Stromal cell of bone marrow (primary cell): ENCODE measurements at regions not wholly inside any gene's neighbourhood (a gene's known extent, or its start where the extent isn't known, plus 50 kb on each side); places are given as distances from the start of the nearest gene placed in this dataset.
"Not testable (repeated sequence)": the region's sequence is repeated elsewhere in the genome, so short reads cannot be mapped to it uniquely, and the experiment has no call there.

ENCODE experiments used
- DNase-seq: peaks from one replicate; pipeline ENCODE4 v3.0.0-alpha.2; 2012; ENCODE audit warnings: low read depth

DNA sequence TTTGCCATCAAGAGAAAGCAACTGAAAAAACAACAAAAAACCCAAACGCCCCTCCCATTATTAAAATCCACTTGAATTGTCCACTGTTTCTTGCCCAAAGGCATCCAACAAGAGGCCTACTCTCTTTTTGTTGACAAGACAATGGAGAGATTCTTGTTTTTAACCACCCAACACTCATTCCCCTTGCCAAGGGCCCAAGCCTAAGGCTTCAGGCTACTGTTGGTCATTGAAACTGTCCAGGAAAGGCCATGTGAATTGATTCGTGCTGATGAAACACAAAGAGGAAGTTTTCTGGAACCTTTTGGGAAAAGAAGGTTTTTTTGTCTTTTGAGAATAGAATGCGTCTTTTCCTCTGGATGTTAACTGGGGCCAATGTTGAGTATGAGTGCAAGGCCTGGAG is 157.4 kb upstream of the PFN2 start:
- no peak for DNase-seq

DNA sequence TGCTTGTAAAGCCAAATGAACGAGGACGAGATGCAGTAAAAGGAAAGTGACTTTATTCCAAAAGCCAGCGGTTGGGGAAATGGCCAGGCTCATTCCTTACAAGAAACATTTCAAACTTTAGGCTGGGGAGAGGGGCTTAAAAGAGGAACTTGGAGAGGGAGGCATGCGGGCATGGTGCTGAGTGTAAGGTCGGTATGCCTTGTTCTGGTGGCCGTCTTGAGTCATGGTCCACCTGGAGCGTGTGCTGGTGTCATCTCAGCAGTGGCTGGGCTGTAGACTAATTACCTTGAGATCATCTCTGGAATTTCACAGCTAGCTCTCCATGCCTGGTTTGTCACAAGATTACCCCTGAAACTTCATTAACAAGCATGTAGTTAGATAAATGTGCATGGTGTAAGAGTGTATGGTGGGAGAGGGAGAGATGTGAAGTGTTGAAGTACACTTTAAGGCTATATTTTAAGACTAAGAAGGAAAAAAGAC is 156.4 kb upstream of the PFN2 start:
- DNase-seq = no peak

DNA sequence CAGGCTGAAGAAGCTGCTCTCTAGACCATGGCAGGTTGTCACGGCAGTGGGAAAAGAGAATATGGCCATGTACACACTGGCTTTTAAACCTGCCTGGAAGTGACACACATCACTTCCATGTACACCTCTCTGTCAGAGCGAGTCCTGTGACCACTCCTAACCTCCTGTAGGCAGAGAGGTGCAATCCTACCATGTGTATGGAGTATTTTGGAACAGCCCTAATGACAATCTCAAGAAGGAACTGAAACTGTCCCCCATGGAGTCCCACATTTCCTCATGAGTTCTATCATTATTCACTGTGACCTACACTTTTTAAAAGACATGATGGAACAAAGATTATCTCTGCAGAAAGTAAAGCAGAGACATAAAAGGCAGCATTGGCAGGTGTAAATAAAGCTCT is 153.4 kb upstream of the PFN2 start:
- DNase-seq = no peak

DNA sequence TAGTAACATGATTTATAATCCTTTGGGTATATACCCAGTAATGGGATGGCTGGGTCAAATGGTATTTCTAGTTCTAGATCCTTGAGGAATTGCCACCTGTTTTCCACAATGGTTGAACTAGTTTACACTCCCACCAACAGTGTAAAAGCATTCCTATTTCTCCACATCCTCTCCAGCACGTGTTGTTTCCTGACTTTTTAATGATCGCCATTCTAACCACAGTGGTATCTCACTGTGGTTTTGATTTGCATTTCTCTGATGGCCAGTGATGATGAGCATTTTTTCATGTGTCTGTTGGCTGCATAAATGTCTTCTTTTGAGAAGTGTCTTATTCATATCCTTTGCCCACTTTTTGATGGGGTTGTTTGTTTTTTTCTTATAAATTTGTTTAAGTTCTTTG is 152.6 kb upstream of the PFN2 start:
- not testable (repeated sequence) for DNase-seq

DNA sequence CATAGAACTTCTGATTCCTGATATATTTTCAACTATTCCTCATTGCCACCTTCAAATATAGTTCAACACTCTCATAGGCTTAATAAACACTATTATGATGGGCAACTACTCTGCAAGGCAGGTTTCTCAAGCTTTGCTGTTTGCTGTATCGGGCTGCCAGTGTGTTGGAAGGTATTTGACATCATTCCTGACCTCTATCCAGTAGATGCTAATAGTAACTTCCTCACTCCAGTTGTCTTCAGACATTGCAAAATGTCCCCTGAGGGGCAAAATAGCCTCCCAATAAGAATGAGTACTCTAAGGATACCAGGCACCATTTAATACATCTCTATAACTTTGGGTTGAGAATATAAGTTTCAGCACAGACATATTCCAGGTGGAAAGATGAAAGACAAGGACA is 147.5 kb upstream of the PFN2 start:
- DNase-seq = no peak

DNA sequence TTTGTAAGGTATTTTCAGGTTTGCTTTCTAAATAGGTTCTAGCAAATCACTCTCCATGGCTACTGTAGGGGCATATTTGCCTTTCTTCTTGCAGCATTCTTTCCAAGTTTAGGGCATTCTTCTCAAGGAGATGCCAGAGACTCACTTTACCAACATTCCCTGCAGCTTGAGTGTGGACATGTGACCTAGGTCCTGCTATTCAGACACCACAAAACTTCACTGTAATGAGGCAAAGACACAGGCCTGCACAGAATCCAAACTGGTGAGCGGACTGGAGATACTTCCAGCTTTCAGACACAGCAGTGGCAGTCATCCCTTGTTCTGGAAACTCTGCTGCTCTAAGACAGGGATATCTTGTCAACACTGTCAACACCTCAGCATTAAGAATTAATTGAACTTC is 146.4 kb upstream of the PFN2 start:
- DNase-seq = no peak

DNA sequence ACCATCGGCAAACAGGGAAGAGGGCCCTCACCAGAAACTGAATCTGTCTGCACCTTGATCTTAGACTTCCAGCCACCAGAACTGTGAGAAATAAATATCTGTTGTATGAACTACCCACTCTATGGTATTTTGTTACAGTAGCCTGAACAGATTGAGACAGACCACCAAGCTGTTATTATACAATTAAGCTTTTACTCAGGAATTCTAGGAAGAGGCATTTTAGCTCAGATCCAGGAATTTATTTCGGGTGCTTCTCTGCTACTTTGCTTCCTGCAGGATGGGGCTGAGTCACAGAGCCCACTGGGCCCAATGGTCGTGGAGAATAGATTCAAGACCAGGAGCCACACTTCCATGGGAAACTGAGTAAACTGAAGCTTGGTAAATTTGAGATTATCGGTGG is 145.5 kb upstream of the PFN2 start:
- DNase-seq = no peak

DNA sequence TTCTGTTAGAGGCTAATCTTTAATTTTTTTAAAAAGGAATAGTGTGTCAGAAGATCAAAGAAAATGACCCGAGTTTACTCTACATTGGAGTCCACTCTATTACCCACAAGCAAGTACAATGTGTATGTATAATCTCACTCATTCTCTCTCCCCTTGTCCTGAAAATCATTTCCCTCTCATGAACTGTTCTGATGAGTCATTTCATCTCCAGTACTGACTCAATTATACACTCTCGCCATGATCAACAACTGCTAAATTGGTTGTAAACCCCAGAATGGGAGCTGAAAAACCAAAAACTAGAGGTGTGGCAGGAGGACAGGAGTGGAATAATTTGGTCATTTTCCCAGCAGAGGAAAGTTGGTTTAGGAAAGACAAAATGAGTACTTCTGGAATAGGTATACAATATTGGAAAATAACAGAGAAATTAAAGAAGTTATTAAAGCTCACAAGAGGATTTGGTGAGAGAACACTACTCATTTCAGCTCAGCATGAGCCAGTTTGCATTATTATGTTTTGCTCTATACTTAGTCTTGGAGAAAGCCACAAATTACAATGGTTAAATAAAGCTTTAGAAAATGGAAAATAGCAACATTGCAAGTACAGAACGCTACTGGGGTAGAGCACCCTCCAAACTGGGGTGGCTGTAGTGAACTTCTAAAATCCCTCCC is 144.3 kb upstream of the PFN2 start:
- peak; percentile 62 for DNase-seq

DNA sequence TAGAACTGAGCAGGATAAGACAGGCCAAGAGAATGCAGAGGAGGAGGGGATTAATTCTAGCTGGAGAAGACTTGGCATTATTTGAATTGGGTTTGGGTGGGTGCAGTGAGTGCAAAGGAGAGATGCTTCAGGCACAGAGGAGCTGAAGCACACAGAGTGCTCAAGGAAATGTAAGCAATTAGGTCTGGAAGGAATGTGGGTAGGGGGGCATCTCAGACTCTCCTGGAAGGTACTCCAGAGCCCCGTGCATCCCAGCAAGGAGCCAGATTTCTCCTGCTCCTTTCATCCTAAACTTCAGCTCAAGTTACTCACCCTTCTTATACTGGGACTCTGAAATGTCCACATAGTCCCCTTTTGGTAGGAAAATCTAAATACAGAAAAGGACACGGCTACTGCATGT is 143.6 kb upstream of the PFN2 start:
- DNase-seq = no peak

DNA sequence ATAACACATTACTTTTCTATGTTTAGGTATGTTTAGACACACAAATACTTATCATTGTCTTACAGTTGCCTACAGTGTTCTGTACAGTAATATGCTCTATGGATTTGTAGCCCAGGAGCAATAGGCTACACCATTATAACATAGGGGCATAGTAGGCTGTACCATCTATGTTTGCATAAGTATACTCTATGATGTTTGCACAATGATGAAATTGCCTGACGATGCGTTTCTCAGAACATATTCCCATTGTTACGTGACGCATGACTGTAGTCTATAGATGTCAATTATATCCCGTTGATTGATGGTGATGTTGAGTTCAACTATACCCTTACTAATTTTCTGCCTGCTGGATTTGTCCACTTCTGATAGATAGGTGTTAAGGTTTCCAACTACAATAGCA is 139.4 kb upstream of the PFN2 start:
- DNase-seq = no peak

DNA sequence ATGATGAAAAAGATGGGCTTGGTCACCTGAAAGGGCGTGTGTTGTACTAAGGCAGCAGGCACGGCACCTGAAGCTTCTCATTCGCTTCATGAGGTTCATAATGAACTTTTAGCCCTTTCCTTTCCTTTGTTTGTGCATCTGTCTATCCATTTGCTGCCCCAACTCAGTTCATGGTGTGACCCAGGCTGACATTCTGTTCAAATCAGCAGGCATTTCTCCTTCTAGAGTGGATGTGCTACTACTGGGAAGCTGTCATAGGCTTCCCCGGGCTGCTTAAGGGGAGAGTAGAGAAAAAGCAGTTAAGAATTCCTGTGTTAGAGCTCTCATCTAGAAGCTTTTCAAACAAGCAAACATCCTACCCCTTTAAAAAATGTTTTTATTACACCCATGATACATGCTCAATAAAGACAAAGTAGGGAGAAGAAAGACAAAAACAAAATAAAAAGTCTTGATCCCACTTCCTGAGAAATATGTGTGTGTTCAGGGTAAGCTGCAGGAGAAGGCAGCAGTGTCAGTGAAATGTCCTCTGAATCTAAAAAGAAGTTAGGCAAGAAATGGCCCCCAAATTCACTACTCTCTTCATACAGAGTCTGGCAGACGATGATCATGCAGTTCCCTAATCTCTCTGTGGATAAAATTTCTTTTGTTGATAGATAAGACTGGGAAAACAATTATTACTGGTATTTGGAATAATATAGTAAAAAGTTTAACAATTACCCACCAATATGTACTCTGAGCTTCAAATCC is 136.9 kb upstream of the PFN2 start:
- no peak for DNase-seq

DNA sequence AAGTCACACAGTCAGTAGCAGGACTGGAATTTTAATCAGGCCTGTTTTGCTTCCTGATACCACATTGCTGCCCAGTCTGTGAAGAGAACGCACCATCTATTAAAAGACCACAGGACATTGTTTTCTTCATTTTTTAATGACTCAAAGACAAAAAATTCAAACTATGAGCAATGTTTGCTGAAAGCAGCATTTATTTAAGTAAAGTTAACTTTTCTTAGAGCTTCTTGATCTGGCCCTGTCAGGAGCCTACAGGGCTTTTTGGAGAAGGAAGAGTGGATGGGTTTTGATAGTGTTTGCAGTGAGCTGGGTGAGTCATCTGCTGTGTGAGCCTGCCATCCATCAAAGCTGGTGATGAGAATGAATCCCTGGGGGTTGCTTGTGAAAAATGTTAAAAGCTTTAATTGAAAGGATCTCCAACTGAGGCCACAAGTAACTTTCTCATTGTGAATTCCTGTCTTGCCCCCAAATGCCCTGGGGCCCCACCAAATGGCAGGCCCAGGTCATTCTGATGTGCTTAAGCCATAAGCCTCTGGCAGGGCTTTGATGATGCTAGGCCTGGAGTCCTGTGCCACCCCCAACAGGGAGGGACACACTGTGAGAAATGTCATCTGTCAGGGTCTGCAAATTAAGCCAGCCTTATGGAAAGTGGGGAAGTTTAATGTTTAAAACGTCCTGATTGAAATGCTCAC is 136.2 kb upstream of the PFN2 start:
- DNase-seq = peak; percentile 86

DNA sequence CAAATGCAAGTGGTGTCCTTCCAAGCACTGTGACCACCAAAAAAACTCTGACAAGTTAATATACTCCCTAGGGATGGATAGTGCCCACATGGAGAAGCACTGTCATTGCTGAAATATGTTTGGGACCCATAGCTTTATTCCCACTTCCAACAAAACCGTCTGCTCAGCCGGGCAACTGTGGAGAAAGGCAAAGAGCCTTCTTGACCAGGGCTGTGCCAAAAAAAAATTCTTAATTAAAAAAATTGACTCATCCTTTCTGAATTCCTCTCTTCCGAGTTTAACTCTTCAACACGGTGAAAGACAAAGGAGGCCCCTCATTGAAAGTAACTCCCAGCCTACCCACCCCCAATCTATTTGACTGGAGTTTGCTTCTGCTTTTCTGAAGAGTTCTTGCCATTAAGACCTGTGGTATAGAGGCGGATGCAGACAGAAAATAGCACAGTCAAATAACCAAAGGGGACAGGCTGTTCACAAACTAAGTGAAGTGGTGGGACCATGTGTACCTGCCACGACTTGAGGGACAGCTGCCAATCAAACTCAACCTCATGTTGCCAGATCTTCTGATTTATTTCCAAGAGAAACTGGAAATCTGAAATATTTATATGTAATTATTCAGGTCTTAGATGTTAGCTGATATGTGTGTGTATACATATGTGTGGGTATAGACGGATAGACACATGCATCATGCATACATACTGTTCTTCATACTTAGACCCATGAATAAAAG is 135.4 kb upstream of the PFN2 start:
- DNase-seq = no peak

DNA sequence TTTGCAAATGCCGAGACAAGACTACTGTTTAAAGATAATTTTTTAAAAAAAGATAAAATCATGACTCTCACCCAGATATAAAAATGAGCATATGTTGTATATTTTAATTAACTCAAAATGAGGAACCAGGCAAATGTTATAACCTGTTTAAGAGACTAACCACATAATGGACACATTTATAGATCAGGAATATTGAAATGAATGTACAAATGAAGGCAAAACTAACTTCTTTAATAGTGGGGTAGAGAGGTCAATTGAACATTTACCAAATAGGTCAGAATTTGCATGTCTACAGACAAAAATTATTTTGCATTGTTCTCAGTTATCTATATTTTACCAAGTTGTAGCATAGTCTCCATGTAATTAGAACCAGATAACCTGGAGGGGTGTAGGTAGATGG is 134.3 kb upstream of the PFN2 start:
- DNase-seq = no peak

DNA sequence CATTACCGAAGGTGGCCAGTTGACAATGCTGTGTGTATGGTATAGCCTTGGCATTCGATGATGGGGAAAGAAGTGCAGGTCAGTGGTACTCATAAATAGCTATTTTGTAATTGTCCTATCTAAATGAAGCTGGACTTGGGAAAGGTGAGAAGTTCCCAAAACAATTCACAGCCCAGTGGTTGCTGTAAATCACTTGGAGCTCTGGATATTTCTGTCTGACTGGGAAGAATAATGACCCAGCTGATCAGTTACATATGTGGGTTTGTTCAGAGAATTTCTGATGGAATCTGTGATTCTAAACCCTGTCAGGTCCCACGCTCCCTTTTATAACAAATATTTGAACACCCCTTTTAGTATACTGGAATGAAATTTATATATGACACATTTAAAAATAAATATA is 133.9 kb upstream of the PFN2 start:
- no peak for DNase-seq

DNA sequence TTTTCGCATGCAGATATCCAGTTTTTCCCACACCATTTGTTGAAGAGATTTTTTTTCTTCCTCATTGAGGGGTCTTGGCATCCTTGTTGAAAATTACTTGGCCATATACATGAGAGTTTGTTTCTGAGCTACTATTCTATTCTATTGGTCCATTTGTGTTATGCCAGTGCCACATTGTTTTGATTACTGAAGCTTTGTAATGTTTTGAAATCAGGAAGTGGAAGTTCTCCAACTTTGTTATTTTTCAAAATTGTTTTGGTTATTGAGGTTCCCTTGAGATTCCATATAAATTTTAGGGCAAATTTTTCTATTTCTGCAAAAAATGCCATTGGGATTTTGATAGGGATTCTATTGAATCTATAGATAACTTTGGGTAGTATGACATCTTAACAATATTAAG is 130.3 kb upstream of the PFN2 start:
- no peak for DNase-seq

DNA sequence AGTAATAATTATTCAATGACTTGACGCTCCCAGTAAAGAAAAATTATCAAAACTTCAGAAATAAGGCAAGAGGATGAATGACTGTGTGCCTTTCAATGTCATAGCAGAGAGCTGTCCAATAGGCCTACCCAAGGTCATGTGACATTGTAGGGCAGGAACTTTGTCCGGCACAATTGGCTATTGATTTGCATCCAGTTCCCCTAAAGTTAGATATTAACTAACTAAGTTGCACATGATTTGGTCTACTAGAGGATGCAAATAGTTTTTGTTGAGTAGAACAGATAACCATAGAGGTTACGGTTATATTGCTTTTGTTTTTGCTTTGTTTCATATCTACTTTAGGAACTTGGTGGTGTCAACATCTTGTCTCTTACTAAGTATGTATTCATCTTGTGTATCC is 127.9 kb upstream of the PFN2 start:
- DNase-seq = no peak

DNA sequence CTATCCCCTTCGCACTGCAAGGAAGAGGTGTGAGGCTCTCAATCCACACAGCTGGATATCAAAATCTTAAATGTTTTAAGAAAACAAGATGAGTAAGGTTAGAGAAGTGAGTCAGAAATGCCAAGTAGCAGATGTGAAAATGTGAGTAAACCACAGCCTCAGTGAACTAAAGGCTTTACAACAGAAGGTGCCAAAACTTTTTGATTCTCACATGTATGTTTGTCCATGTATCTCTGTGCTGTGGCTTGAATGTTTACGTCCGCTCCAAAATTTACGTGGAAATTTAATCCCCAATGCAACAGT is 126.8 kb upstream of the PFN2 start:
- DNase-seq = peak; percentile 47

DNA sequence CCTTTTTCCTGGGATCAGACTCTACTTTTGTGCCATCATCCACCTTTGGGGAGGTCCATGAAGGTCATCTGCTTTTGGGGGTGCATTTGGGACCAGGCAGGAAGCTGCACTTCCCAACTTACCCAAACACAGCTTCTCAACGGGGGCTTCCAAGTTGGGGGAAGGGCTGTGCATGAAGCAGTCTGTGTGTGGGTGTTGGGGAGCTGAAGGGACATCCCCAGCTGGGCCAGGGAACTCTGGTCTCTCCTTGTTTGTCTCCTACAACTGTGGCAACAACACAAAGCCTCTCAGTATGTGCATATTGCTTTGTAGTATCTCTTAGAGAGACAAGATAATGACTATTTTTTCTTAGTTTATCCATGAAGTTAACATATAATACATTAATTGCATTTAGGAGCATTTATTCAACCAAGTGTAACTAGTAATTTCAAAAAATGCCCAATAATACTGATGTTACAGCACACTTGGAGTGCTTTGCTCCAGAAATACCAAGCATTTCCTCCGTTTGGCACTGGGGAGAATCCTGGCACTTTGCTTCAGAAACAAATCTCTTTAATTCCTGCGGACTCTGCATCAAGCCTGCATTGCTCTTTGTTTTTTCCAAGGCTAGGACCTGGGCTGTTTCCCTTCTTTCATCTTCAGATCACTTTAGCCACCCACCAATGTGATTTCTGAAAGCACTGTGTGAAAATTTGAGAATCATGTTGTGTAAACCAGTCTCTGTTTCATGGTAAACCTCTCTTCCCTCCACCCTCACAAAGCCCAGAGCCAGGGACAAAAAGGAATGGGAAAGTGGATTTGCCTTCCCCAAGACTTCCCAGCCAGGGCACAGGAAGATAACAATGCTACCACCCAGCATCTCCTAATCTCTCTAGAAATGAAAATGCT is 126.2 kb upstream of the PFN2 start:
- DNase-seq = no peak

DNA sequence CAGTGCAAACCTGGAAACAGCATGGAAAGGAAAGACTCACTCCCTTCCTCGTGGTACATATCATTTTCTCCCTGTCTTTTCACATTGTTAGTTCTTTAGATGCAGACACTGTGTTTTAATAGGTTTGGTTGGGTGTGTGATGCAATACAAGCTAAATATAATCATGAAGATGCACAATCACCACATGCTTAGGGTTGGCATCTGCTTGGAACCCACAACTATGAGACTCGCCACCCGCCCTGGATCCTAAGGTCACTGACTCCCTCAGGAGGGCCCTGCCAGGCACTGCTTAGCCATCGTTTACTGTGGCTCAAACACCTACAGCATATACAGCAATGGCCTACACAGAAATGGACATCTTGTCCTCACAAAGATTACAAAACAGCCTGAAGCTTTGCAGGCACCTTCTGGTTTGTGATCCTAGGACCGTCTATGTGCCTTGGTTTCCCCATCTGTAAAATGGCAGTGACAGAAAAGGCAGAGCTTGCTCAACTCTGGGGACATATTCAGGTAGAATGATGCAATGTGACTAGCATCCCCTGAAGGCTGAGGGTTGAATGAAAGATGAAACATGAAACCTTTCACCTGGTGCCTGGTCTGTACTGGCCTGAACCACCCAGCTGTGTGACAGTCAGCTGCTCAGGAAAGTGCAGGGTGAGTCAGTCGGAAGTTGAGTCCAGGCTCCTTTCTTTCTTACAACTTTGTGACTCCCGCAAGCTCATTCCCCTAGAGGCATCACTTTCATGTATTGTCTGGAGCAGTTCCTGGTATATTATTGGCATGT is 123.6 kb upstream of the PFN2 start:
- no peak for DNase-seq

DNA sequence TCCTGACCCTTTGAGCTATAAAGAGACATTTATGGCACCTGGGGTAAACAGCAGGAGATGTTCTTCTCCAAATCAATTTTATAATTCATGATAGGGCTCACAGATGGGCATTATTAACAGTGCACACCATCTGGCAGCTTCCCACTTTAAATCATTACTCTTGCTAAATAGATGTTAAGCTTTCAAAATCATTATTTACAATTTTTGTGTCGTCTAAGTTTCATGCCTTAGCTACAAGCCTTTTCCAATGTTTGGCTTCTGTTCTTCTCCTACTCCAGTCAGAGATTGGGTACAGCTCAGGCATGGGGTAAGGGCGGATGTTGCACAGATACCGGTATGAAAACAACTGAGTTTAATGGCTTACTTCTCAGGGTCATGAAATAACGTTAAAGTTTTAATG is 120.9 kb upstream of the PFN2 start:
- no peak for DNase-seq
